HPDE6-E6E7 (cell line): ENCODE measurements at regions not wholly inside any gene's neighbourhood (a gene's known extent, or its start where the extent isn't known, plus 50 kb on each side); places are given as distances from the start of the nearest gene placed in this dataset.
"Not testable (repeated sequence)": the region's sequence is repeated elsewhere in the genome, so short reads cannot be mapped to it uniquely, and the experiment has no call there.

ENCODE experiments used
- DNase-seq: peaks from one replicate; pipeline ENCODE4 v3.0.0; 2011; ENCODE audit warnings: missing footprints; ENCODE audit errors: extremely low spot score

DNA sequence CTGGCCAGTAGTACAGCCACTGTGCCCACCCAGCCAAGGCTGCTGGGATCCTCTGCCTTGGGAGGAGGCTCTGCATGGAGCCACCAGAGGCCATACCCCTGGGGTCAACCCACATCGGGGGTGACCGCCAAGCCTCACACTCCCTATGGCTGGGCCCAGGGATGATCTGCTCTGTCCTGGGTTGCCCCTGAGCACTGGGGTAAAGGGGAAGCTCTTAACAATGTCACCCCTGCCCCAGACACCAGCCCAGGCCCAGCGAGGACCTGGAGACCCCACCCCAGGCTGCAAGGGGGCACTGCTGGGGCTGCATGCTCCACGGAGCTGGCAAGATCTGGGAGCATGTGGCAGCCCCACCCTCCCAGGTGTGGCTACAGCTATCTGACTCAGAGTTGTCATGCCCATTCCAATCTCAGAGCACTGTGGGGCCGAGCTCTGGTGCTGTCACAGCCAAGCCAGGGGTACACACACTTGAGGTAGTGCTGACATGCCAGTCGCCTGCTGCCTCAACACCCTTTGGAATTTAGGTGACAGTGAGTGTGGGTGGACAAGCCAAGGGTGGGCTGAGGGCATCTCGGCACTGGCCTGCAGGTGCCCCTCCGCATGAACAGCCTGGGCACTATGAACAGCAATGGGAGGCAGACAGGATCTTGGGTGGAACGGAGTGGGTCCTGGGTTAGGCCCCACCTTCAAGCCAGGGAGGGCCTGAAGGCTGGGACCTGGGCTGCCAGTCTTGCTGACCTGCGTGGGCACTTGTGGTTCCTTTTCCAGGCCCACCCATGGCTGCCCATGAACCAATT, 427.7 kb downstream of the LRRIQ3 start:
- no peak for DNase-seq

DNA sequence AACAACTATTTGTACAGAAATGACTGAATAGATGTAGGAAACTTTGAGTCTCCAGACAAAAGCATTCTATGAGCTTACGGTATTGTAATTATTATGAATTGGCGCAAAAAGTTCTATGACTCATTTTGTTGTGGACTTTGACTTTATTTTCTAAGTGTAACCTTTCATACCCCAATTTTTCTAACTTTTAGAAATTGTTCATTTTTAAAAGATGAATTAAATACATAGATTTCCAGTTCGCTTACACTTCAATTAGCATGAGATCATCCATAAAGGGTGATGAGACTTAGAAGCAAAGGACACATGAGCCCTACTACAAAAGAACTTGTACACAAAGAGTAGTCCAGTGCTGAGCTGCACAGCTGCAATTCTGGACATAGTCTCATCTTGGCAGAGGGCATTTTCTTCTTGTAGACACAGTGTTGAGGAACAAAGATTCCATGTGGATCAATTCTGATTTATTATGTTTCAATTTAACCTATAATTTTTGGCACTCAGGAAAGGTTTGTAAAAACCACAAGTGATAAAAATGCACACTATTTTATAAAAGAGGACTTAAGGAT, 431.1 kb downstream of the LRRIQ3 start:
- no peak for DNase-seq

DNA sequence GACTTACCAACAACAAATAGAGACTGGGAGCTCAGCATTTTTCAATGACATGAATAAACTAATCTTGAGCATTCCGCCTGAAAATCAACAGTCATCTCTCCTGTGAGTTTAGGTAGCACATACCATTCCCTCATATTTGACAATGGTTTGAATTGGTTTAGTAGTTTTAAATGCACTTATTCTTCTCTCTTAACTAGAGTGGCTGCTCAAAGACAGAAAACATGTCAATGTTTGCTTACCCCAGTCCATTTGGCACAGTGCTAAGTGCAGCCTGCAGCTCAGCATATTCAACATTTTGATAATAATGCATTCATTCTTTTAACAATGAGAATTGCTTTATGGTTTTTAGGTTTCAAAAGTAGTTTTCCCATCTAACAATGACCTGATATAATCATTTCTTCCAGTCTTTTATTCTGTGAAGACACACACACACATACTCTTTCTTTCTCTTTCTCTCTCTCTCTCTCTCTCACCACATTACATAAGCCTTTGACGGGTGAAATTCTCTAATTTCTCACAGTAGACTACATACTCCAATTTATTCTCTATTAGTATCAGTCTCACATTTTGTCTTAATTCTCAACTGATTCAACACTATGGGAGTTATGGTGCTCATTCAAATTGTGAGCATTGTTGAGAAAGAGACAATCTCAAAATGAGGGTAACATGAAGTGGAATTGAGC, 432.3 kb downstream of the LRRIQ3 start:
- no peak for DNase-seq

DNA sequence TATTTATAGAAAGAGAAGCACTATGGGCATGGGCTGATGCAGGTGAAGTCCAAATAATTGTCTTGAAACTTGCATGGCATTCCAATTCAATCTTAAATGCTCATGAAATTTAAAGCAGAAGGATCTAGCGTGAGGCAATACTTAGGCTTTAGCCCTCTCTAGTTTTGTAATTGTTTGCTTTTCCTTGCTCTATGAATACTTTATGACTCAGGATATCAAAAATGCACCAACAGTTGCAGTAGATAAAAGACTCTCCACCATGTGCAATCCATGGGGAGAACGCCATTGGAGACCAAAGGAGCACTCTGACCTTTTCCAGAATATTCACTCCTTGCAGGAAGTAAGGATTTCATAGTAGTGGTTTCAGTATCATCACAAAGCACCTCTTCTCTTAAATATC, 436.4 kb downstream of the LRRIQ3 start:
- no peak for DNase-seq

DNA sequence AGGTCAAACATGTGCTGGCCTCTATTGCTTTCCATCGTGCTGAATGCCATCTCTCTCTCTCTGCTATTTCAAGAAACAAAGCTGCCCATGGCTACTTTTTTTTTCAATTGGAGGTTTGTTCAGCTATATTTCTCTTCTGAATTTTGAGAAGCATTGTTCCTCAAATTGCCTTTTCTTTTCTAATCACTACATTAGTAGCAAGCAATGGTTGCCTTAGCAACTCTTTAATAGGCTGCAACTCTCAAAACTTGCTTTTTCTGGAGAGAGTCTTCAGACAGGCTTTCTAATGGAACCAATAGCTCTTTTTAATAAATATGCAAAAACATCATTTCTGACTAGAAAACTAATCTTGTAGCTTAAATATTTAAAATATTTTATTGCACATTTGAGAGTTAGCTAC, 439.0 kb downstream of the LRRIQ3 start:
- no peak for DNase-seq

DNA sequence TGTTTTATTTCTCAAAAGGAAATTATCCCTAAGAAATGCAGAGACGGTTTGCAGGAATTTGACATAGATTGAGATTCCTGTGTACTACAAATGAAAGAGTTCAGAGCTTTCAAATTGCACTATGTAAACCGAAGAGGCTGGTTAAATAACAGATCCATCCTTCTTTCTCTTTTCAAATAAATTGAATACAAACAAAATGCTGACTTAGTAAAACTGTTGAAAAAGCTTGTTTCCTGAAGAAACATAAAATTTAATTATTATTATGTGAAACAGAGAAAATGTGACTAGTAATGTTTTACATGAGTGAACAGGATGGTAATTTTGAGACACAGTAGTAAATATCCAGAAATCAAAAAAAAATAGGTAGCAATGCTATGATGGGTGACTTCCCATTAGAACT, 441.2 kb downstream of the LRRIQ3 start:
- DNase-seq, result no peak

DNA sequence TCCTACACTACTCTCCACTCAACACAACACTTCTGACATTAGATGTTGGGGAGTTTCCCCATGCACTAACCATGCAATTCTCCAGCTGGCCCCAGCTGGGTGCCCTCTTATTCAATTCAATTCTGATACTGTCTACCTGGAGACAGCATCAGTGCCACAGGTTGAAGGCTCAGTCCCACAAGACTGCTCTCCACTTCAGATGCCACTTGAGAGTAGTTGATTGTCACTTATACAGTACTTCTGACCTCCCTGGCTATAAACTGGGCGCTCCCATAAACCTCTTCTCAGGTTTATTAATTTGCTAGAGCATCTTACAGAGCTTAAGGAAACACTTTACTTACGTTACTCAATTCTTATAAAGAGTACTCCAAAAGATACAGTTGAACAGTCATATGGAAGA, 442.3 kb downstream of the LRRIQ3 start:
- no peak for DNase-seq

DNA sequence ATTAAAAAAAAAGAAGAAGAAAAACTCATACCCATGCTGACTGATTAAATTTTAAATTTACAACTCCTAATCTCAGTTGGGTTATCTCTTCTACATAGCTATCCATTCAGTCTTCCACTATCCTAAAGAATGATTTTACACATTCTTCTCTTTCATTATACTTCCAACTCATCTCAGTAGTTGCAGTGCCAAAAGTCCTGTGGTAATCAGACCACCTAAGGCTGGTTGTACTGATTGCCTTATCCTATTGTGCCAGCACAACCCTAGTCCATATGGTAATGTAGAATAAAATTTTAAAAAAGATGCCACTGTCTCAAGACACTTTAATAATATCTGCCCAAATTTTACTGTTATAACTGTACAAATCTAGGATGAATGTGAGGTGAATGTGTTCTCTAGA, 448.0 kb downstream of the LRRIQ3 start:
- no peak for DNase-seq

DNA sequence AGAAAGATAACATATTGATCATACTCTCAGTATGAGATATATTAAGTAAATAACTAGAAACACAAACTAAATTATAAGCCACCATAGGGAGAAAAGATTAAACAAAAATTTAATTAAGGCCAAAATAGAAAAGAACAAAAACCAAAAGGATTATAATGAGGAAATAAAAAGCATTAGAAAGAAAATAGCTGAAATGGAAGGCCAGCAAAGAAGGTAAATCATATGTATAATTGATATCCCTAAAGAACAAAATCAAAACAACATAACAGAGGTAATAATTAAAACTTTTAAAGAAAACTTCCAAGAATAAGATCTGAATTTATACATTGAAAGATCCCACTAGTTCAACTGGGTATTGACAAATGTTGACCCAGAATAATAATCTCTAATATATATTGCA, 453.0 kb downstream of the LRRIQ3 start:
- DNase-seq, result no peak

DNA sequence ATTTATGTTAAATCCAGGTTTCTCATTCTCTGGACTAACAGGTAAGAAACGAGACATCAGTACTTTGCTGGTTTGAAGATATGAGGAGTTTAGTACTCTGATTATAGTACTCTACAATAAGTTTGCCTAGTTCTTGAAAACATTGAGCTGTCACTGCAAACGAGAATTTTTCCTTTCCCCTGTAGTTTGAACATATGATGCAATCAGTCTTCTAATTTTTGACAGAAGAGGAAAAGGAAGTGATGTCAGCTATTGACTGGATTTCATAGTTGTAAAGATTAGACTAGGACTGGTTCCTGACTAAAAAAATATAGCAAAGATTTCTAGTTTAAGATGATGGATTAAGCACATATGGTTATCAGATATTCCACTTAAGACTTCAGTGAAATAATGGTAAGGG, 461.9 kb downstream of the LRRIQ3 start:
- DNase-seq, result no peak

DNA sequence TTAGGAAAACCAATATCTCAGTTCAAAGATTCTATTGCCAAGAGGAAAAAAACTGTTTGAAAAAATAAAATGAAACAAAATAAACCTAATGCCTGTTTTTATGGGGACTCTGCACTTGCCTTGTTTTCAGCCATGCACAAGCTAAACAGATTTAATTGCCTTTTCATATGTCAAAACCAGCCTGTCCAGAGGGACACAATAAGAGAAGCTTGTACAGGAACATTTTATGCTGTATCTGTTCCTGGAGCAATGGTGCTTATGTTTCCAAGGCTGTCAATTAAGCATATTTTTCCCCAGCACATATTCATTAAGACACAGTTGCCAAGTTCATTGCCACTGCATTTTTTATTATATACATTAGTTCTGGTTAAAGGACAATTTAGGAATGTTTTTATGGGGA, 470.9 kb downstream of the LRRIQ3 start:
- no peak for DNase-seq

DNA sequence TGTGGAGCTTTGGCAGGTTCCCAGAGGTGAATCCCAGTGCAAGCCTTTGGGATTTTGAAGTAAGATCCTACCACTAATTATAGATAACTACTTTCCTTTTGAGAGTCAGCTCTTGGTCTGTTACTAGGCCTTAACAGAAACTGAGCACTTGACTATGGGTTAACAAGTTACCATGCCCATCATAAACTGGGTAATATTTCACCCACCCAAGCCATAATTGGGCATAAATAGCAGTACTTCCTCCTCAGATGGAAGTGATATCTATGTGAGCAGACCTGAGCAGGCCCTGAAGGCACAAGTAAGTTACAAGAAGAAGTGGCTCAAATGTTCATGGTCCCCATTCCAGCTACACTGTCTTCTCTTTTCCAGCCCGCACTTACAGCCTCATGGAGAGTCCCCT, 475.9 kb downstream of the LRRIQ3 start:
- DNase-seq, result no peak

DNA sequence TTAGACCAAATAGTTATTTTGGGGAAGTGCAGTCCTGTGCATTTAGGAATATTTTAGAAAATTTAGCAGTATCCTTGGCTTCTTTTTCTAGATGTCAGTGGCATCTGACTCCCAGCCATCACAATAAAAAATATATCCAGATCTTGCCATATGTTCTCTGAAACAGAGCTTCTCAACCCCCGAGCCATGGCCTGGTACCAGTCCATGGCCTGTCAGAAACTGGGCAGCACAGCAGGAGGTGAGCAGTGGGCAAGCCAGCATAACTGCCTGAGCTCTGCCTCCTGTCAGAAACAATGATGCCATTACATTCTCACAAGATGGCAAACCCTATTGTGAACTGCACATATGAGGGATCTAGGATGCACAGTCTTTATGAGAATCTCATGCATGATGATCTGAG, 480.0 kb downstream of the LRRIQ3 start:
- no peak for DNase-seq

DNA sequence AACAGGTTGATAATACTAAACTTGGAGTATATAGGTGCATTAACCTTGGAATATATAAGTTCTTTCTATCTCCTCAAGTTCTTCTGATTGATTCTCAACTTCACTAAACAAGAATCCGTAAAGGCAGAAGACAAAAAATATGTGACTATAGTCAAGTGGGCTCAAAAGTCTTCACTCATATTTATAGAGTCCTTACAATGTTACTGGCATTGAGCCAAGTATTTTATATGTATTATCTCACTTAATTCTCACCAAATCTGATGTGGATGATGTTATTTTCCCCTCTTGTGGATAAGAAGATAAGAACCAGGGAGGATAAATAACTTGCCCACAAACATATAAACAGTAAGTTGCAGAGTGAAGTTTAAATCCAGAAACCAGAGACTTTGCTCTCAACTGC, 486.9 kb downstream of the LRRIQ3 start:
- DNase-seq, result no peak

DNA sequence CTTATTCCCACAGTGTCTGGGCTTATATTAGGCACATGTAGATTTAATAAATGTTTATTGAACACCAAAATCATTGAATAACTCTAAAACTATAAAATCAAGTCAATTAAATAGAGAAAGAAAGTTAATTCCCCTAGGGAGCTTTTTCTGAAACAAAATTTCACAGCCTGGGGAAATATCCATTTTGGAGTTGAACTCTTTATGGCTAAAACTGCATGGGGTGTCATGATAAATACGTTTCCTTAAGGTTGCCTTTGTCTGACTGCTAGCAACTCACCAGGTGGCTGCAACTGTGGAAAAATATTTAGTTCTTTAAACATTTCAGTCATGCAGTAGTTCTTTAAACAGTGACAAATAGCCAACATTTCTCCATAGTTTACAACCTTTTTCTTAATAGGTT, 496.1 kb downstream of the LRRIQ3 start:
- no peak for DNase-seq

DNA sequence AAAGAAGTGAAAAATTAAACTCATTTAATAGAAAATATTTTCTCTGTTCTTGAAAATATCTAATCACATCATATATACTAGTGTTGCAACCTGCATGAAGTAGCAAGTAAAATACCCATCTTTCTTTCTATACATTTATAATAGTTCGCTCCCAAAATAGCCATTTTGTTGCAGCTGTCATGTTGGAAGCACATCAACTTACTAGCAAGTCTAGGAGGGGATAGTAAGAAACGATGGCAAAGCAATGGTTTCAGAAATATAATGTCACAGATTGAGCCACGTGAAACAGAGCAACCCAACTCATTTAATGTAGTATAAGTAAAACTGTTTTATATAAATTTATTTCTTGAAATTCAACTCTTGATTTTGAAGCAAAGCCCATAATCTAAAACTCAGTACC, 521.8 kb downstream of the LRRIQ3 start:
- no peak for DNase-seq

DNA sequence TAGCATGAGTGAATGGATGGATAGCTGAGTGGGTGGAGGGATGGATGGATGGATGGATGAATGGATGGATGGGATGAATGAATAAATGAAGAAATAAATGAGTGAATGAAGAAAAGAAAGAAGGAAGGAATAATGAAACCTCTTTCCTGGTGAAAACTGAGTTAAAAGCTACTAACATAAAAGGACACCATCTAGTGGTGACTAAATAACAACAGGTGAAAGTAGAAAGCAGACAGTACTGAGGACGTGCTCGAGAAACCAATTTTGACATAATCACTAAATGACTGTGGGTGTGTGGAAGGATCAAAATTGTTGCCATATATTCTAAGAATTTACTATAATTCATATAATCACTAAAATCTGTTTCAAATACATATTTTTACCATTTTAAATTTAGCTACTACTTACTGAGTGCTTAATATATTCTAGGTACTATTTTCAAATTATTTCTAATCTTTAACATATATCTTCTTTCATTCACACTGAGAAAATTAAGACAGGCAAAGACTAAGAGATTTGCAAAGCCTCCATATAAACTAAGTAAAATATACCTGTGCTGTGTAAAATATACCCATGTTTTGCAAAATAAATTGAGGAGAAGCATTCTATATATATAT, 522.9 kb downstream of the LRRIQ3 start:
- peak; percentile 3 for DNase-seq

DNA sequence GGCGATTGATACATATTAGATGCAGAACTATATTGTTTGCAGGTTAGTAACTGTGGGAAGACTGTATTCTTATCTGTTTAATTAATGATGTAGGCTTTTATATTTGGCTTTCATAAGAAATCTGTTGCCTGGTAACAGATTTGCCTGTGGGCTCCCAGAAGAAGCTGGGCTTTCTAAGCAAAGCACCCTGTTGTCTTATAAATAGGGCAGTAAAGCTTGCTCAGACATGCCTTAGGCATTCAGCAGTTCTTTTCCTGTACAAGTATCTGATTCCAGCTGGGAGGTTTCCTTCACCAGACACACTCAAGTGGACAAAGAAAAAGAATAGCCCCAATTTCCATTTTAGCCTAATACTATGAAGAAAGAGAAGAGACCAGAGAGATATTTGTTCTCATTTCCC, 524.0 kb downstream of the LRRIQ3 start:
- peak; percentile 25 for DNase-seq

DNA sequence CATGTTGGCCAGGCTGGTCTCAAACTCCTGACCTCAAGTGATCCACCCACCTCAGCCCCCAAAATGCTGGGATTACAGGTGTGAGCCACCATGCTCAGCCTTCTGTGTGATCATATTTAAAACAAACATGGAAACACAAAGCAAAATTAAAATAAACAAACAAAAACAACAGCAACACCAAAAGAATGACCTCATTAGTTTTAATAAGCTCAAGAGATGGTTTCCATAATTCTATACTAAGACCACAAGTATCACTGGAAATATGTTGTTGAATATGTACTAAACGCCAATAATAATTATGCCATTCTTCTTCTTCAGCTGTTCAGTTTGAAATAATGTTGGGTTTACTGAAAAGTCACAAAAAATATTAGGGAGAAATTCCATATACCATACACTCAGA, 526.4 kb downstream of the LRRIQ3 start:
- no peak for DNase-seq

DNA sequence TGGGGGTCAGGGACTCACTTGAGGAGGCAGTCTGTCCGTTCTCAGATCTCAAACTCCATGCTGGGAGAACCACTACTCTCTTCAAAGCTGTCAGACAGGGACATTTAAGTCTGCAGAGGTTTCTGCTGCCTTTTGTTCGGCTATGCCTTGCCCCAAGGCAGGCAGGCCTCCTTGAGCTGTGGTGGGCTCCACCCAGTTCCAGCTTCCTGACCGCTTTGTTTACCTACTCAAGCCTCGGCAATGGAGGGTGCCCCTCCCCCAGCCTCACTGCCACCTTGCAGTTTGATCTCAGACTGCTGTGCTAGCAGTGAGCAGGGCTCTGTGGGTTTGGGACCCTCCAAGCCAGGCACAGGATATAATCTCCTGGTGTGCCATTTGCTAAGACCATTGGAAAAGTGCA, 530.0 kb downstream of the LRRIQ3 start:
- DNase-seq, result not testable (repeated sequence)

DNA sequence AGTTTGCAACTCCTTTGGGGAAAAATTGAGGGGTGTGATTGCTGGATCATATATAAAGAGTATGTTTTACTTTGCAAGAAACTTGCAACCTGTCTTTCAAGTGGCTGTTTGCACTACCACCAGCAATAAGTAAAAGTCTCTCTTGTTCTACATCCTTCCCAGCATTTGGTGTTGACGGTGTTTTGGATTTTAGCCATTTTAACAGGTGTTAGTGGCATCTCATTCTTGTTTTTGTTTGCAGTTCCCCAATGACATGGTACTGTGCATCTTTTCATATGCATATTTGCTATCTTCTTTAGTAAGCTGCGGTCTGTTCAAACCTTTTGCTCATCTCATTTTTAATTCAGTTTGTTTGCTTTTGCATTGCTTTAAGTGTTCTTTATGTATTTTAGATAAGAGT, 535.5 kb downstream of the LRRIQ3 start:
- no peak for DNase-seq

DNA sequence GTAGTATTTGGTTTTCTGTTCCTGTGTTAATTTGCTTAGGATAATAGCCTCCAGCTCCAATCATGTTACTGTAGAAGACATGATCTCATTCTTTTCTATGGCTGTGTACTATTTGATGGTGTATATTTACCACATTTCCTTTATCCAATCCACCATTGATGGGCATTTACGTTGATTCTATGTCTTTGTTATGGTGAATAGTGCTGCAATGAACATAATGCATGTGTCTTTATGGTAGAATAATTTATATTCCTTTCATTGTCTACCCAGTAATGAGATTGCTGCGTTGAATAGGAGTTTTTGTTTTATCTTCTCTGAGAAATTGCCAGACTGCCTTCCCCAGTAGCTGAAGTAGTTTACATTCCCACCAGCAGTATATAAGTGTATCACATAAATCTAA, 538.8 kb downstream of the LRRIQ3 start:
- DNase-seq, result no peak

DNA sequence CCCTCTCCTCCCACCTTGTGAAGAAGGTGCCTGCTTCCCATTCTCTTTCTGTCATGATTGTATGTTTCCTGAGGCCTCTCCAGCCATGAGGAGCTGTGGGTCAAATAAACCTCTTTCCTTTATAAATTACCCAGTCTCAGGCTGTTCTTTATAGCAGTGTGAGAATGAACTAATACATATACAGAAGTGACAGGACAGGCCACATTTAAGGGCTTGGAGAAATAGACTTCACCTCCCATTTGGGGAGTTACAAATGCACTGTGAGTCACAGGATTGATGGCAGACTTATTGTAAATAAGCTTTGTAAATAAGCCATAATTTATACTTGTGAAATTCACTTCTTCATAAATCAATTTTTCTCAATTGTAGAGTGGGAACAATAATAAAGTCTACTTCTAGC, 543.3 kb downstream of the LRRIQ3 start:
- DNase-seq, result no peak
